K562 (cell line): ENCODE measurements at regions not wholly inside any gene's neighbourhood (a gene's known extent, or its start where the extent isn't known, plus 50 kb on each side); places are given as distances from the start of the nearest gene placed in this dataset.

Source experiments
- ATAC-seq: fragments of 200-7000 bp; cut with Tn5 transposase; 3 replicates; pipeline ENCODE4 v1.9.1; 2020; ENCODE audit warnings: moderate library complexity
- BruUV-seq: library from RNA; stranded (reverse); fragments of 400-500 nt; replicated peaks from 2 replicates; lab custom pipeline; 2021; lab: Mats Ljungman, UMichigan
- CTCF ChIA-PET: fragments of 300-600 bp; formaldehyde crosslinking; extraction: SDS; loops from one replicate; lab custom pipeline; 2021; ENCODE audit warnings: low intra/inter-chr PET ratio; lab: Yijun Ruan, JAX
- POLR2A ChIA-PET: fragments of 300-600, 350-650 bp; sonication (Branson Sonifier 250); formaldehyde crosslinking; extraction: SDS; loops from one replicate; lab custom pipeline; 2021; ENCODE audit warnings: antibody characterized with exemption, inconsistent platforms; lab: Yijun Ruan, JAX
- DNase-seq, 4 experiments: peaks; one replicate each; pipeline versions ENCODE4 v3.0.0 to v3.0.0-alpha.2; 2011 to 2018; ENCODE audit warnings: low spot score in 3 of 4, mixed read lengths in 3 of 4; ENCODE audit errors: extremely low read depth in 1 of 4
- FAIRE-seq: peaks from 2 replicates; lab custom pipeline; 2011; peaks lifted over from hg19 to GRCh38; lab: Jason Lieb, UNC
- H2AFZ ChIP-seq: 2 replicates; pipeline ENCODE4 v1.6.0; 2011; ENCODE audit warnings: low read depth, low read length, control low read depth, inconsistent platforms
- H3K27ac ChIP-seq: fragments of 200-600 bp; 3 replicates; pipeline ENCODE4 v1.8.0; 2011; ENCODE audit warnings: low read depth, mild to moderate bottlenecking, control low read depth, inconsistent platforms, low read length, moderate library complexity, mixed read lengths; ENCODE audit errors: extremely low read depth
- H3K27me3 ChIP-seq, 2 experiments: fragments of 300-600 bp in 1 of 2; 2 replicates in 1 of 2; 3 replicates in 1 of 2; pipeline versions ENCODE4 v1.6.0 to v1.8.0; 2011; ENCODE audit warnings: inconsistent platforms in 2 of 2, low read length in 2 of 2, mild to moderate bottlenecking in 1 of 2, mixed read lengths in 1 of 2, moderate library complexity in 1 of 2; ENCODE audit not compliant: control insufficient read depth in 2 of 2, insufficient read depth in 2 of 2
- H3K36me3 ChIP-seq: fragments of 300-600 bp; 3 replicates; pipeline ENCODE4 v1.8.0; 2011; ENCODE audit warnings: mild to moderate bottlenecking, low read length, inconsistent platforms; ENCODE audit not compliant: control insufficient read depth, insufficient read depth
- H3K4me1 ChIP-seq, 2 experiments: fragments of 200-600 bp in 1 of 2; replicated peaks in 1 of 2; 2 replicates in 1 of 2; 3 replicates in 1 of 2; pipeline versions ENCODE4 v1.5.1 to v1.8.0; 2011; ENCODE audit warnings: inconsistent platforms in 2 of 2, low read length in 2 of 2, mild to moderate bottlenecking in 1 of 2, mixed read lengths in 1 of 2, moderate library complexity in 1 of 2; ENCODE audit not compliant: control insufficient read depth in 2 of 2, insufficient read depth in 2 of 2
- H3K4me2 ChIP-seq: 2 replicates; pipeline ENCODE4 v1.6.1; 2011; ENCODE audit warnings: low read length, control low read depth, inconsistent platforms, mixed read lengths; ENCODE audit not compliant: insufficient read depth
- H3K4me3 ChIP-seq: fragments of 200-600 bp; sonication (generic), shearing (Covaris generic); 2 replicates; pipeline ENCODE4 v1.5.1; 2016; ENCODE audit warnings: control low read depth, inconsistent platforms
- H3K79me2 ChIP-seq: fragments of 200-600 bp; 3 replicates; pipeline ENCODE4 v1.8.0; 2011; ENCODE audit warnings: low read length, inconsistent platforms; ENCODE audit not compliant: control insufficient read depth, insufficient read depth
- H3K9ac ChIP-seq, 2 experiments: 2 replicates each; pipeline versions ENCODE4 v1.6.0 to v1.6.1; 2011; ENCODE audit warnings: low read depth in 2 of 2, low read length in 2 of 2, control low read depth in 1 of 2, inconsistent platforms in 1 of 2, mild to moderate bottlenecking in 1 of 2, mixed read lengths in 1 of 2; ENCODE audit not compliant: insufficient read depth in 1 of 2
- H3K9me1 ChIP-seq: one replicate; pipeline ENCODE4 v1.6.0; 2011; ENCODE audit warnings: inconsistent platforms, mild to moderate bottlenecking, low read length, moderate library complexity; ENCODE audit not compliant: control insufficient read depth, insufficient read depth
- H3K9me3 ChIP-seq: replicated peaks from 2 replicates; pipeline ENCODE4 v1.5.1; 2011; ENCODE audit warnings: low read depth, low read length, inconsistent platforms; ENCODE audit not compliant: control insufficient read depth, insufficient read depth
- H4K20me1 ChIP-seq: replicated peaks from 2 replicates; pipeline ENCODE4 v1.6.1; 2011; ENCODE audit warnings: low read length, inconsistent platforms, mixed read lengths; ENCODE audit not compliant: control insufficient read depth, insufficient read depth
- CEBPB ChIP-seq: fragments of 450-650 bp; IDR thresholded peaks from 2 replicates; pipeline ENCODE4 v1.6.1; 2016; ENCODE audit warnings: missing genetic modification characterization, missing compliant biosample characterization
- CEBPG ChIP-seq, 3 experiments: fragments of 200-800 bp in 1 of 3; sonication (Bioruptor generic) in 1 of 3; sonication (generic) in 1 of 3; formaldehyde crosslinking in 1 of 3; IDR thresholded peaks in 2 of 3; conservative IDR thresholded peaks in 1 of 3; 2 replicates each; pipeline versions ENCODE4 v1.6.1 to v1.8.0; 2016 to 2022; ENCODE audit warnings: missing compliant biosample characterization in 2 of 3, missing genetic modification characterization in 2 of 3, mild to moderate bottlenecking in 1 of 3, missing genetic modification reagents in 1 of 3
- FOSL1 ChIP-seq: fragments of 200-800 bp; sonication (Bioruptor generic); conservative IDR thresholded peaks from 2 replicates; pipeline ENCODE4 v1.6.1; 2016; ENCODE audit warnings: missing genetic modification characterization, missing compliant biosample characterization
- JUN ChIP-seq, 2 experiments: sonication (generic) in 1 of 2; formaldehyde crosslinking in 1 of 2; IDR thresholded peaks; 2 replicates each; pipeline versions ENCODE4 v1.6.1 to v1.8.0; 2012 to 2022; ENCODE audit warnings: borderline replicate concordance in 2 of 2, mild to moderate bottlenecking in 2 of 2, improper control_type of control experiment in 1 of 2, low read depth in 1 of 2, low read length in 1 of 2, missing genetic modification reagents in 1 of 2
- JUND ChIP-seq, 2 experiments: IDR thresholded peaks; 2 replicates in 1 of 2; 3 replicates in 1 of 2; pipeline ENCODE4 v1.6.1; 2011; ENCODE audit warnings: borderline replicate concordance in 2 of 2, low read depth in 2 of 2, low read length in 2 of 2, improper control_type of control experiment in 1 of 2, missing biosample characterization in 1 of 2, missing genetic modification characterization in 1 of 2, missing genetic modification reagents in 1 of 2
- MEIS2 ChIP-seq: fragments of 450-650 bp; IDR thresholded peaks from 2 replicates; pipeline ENCODE4 v1.6.1; 2014; ENCODE audit warnings: mild to moderate bottlenecking; ENCODE audit not compliant: partially characterized antibody
- NFIX ChIP-seq: fragments of 250-450 bp; sonication (Bioruptor Pico); IDR thresholded peaks from 2 replicates; pipeline ENCODE4 v1.4.0; 2020; ENCODE audit warnings: low read depth, mild to moderate bottlenecking, moderate library complexity
- PKNOX1 ChIP-seq: fragments of 450-650 bp; IDR thresholded peaks from 2 replicates; pipeline ENCODE4 v1.6.1; 2016
- PYGO2 ChIP-seq: fragments of 450-650 bp; IDR thresholded peaks from 2 replicates; pipeline ENCODE4 v1.6.1; 2016; ENCODE audit warnings: mild to moderate bottlenecking, missing genetic modification characterization, moderate library complexity, missing compliant biosample characterization
- TRIM24 ChIP-seq, 2 experiments: fragments of 450-650 bp; IDR thresholded peaks; 2 replicates each; pipeline ENCODE4 v1.6.1; 2016
- ZNF232 ChIP-seq: sonication (generic); formaldehyde crosslinking; IDR thresholded peaks from 2 replicates; pipeline ENCODE4 v1.8.0; 2022; ENCODE audit warnings: mild to moderate bottlenecking, missing genetic modification reagents
- WGBS: fragments of 100-300 bp; shearing (Covaris generic); methylation state at CpG from one replicate; pipeline ENCODE4 v1.1.6; 2016; ENCODE audit warnings: low coverage, mixed read lengths; ENCODE audit not compliant: insufficient coverage; ENCODE audit errors: missing lambda C conversion rate; 5-methylcytosine and 5-hydroxymethylcytosine counted together
- in situ Hi-C: fragments of 300-500 bp; cut with MboI; formaldehyde crosslinking; loops from 4 replicates; pipeline ENCODE4 v1.15.0; 2018; ENCODE audit warnings: inconsistent platforms, mixed read lengths
- intact Hi-C: fragments of 100-400 bp; cut with micrococcal nuclease; formaldehyde crosslinking; loops from 2 replicates; pipeline ENCODE4 v1.14.2; 2022
- TF ChIP-seq, protein P1 (sequence below), 2 experiments: fragments of 450-650 bp in 1 of 2; sonication (generic) in 1 of 2; formaldehyde crosslinking in 1 of 2; IDR thresholded peaks in 1 of 2; conservative IDR thresholded peaks in 1 of 2; 2 replicates each; pipeline versions ENCODE4 v1.6.1 to v1.8.1; 2016 to 2023; ENCODE audit warnings: mild to moderate bottlenecking in 2 of 2, moderate library complexity in 2 of 2, inconsistent platforms in 1 of 2, missing genetic modification reagents in 1 of 2
- TF ChIP-seq, protein P2 (sequence below), 2 experiments: IDR thresholded peaks in 1 of 2; conservative IDR thresholded peaks in 1 of 2; 2 replicates each; pipeline ENCODE4 v1.6.1; 2016; ENCODE audit warnings: low read depth in 2 of 2, mild to moderate bottlenecking in 1 of 2, missing compliant biosample characterization in 1 of 2, missing genetic modification characterization in 1 of 2, moderate library complexity in 1 of 2

GRCh38 chr6:25173951-25174474 lies 105.2 kb upstream of the CARMIL1 start:
- no peak overlapping the region for H3K4me2 ChIP-seq
- DNase-seq (no peak), FAIRE-seq (no peak), ATAC-seq (no peak)
- peak; percentile 60; the same call in 1 of the 2 replicates for TF ChIP-seq JUN (IDR thresholded peaks at IDR 0.05; ENCODE audit: borderline replicate concordance, low read depth, low read length)
- no peak for TF ChIP-seq JUN (CRISPR knock-in tag; IDR thresholded peaks at IDR 0.05; ENCODE audit: borderline replicate concordance)
- TF ChIP-seq ZNF232 (CRISPR knock-in tag): no peak
- peak; percentile 68 for TF ChIP-seq CEBPB
- TF ChIP-seq, protein P1, sequence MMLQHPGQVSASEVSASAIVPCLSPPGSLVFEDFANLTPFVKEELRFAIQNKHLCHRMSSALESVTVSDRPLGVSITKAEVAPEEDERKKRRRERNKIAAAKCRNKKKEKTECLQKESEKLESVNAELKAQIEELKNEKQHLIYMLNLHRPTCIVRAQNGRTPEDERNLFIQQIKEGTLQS (IDR thresholded peaks at IDR 0.05): peak; percentile 83
- TF ChIP-seq, protein P1 (CRISPR knock-in tag; conservative IDR thresholded peaks at IDR 0.05): no peak
- no peak for TF ChIP-seq CEBPG (CRISPR knock-in tag; IDR thresholded peaks at IDR 0.05)
- peak; percentile 44 to 72; a peak in 2 of 4 replicates for TF ChIP-seq CEBPG (tag; conservative IDR thresholded peaks at IDR 0.05 in 1 of 2, IDR thresholded peaks at IDR 0.05 in 1 of 2)
- TF ChIP-seq JUND (IDR thresholded peaks at IDR 0.05; ENCODE audit: borderline replicate concordance, low read depth, low read length): peak; percentile 72; the same call in 1 of the 2 replicates
- TF ChIP-seq JUND (tag; IDR thresholded peaks at IDR 0.05; ENCODE audit: borderline replicate concordance, low read depth, low read length): peak; percentile 95
- TF ChIP-seq TRIM24 (IDR thresholded peaks at IDR 0.05): peak in 1 of 2 experiments; percentile 20; a peak in 1 of 4 replicates
- TF ChIP-seq, protein P2, sequence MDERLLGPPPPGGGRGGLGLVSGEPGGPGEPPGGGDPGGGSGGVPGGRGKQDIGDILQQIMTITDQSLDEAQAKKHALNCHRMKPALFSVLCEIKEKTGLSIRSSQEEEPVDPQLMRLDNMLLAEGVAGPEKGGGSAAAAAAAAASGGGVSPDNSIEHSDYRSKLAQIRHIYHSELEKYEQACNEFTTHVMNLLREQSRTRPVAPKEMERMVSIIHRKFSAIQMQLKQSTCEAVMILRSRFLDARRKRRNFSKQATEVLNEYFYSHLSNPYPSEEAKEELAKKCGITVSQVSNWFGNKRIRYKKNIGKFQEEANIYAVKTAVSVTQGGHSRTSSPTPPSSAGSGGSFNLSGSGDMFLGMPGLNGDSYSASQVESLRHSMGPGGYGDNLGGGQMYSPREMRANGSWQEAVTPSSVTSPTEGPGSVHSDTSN (CRISPR knock-in tag; IDR thresholded peaks at IDR 0.05; ENCODE audit: low read depth): no peak
- TF ChIP-seq, protein P2 (tag; conservative IDR thresholded peaks at IDR 0.05; ENCODE audit: low read depth): peak; percentile 89
- peak; percentile 69 for TF ChIP-seq PKNOX1
- peak; percentile 44; the same call in 1 of the 2 replicates for TF ChIP-seq FOSL1 (tag)
- TF ChIP-seq PYGO2 (tag): no peak
- no peak for TF ChIP-seq NFIX (CRISPR knock-in tag)
- TF ChIP-seq MEIS2: peak; percentile 86
- H4K20me1 ChIP-seq: no peaks in the 10 kb centered on the region
- no peak overlapping the region for H2AFZ ChIP-seq
- H3K79me2 ChIP-seq: no peaks in the 10 kb centered on the region
- no peak overlapping the region for H3K4me3 ChIP-seq
- H3K9ac ChIP-seq: no peak overlapping the region
- CTCF ChIA-PET: no interaction called here
- no TSS peak for BruUV-seq
- in situ Hi-C loops (no loop called here), intact Hi-C loops (no loop called here)
- H3K27ac ChIP-seq: no peak overlapping the region
- no peaks in the 10 kb centered on the region for H3K9me3 ChIP-seq
- no peaks in the 10 kb centered on the region for H3K4me1 ChIP-seq
- no peaks in the 10 kb centered on the region; a peak in 2 of 5 replicates for H3K27me3 ChIP-seq
- 6% methylated on average over 4 of the region's 4 CpGs for WGBS
- POLR2A ChIA-PET: no interaction called here
- H3K36me3 ChIP-seq: no peaks in the 10 kb centered on the region
- H3K9me1 ChIP-seq: no peaks in the 10 kb centered on the region
